ENCODE measurements at regions not wholly inside any gene's neighbourhood (a gene's known extent, or its start where the extent isn't known, plus 50 kb on each side); places are given as distances from the start of the nearest gene placed in this dataset.

DNA sequence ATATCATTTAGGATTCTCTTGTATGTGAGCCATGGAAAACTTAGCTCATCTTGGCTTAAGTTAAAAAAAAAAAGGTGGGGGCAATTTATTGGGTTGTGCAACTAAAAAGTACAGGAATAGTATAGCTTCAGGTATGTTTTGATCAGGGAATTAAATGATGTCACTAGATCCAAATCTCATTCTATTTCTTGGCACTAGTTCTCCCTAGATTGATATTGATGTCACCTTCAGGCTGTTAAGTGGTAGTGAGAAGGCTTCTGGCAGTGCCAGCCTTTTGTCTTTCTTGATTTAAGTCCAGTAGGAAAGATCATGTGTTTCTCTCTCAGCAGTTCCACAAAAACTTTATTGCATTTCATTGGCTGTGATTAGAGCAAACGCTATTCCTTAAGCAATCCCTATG, 65.0 kb upstream of the ZBED5 start:
- no peak for DNase-seq

GRCh38 chr11:10920875-10921274, 63.0 kb upstream of the ZBED5 start:
- no peak for DNase-seq

- no peak for DNase-seq
Measured at GRCh38 chr11:10920205-10920604, 62.4 kb upstream of the ZBED5 start.

- DNase-seq: no peak
Measured at GRCh38 chr11:10918698-10919097, 60.8 kb upstream of the ZBED5 start.

GRCh38 chr11:10918275-10918674, 60.4 kb upstream of the ZBED5 start:
- no peak for DNase-seq

- DNase-seq: no peak
Measured at GRCh38 chr11:10917802-10918201, 59.9 kb upstream of the ZBED5 start.

GRCh38 chr11:10916665-10917064, 58.8 kb upstream of the ZBED5 start:
- DNase-seq: no peak

GRCh38 chr11:10914050-10914449, 56.2 kb upstream of the ZBED5 start:
- DNase-seq: no peak

GRCh38 chr11:10913075-10913474, 55.2 kb upstream of the ZBED5 start:
- DNase-seq: no peak

DNA sequence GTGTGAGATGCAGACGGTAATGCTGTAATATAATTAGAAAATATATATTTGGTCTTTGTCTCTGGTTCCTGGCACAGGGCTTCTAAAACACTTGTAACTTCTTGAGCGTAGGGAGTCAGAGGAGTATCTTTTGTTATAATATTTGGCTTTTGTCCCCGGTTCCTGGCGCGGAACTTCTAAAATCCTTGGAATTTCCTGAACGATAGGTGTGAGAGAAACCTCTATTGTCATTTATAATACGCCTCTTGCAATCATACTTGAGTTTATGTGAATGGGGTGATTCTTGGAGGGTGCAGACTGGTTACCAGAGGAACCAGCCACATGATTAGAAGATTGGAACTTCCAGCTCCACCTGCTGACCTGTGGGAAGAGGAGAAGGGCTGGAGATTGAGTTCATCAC, 54.1 kb upstream of the ZBED5 start:
- no peak for DNase-seq

DNA sequence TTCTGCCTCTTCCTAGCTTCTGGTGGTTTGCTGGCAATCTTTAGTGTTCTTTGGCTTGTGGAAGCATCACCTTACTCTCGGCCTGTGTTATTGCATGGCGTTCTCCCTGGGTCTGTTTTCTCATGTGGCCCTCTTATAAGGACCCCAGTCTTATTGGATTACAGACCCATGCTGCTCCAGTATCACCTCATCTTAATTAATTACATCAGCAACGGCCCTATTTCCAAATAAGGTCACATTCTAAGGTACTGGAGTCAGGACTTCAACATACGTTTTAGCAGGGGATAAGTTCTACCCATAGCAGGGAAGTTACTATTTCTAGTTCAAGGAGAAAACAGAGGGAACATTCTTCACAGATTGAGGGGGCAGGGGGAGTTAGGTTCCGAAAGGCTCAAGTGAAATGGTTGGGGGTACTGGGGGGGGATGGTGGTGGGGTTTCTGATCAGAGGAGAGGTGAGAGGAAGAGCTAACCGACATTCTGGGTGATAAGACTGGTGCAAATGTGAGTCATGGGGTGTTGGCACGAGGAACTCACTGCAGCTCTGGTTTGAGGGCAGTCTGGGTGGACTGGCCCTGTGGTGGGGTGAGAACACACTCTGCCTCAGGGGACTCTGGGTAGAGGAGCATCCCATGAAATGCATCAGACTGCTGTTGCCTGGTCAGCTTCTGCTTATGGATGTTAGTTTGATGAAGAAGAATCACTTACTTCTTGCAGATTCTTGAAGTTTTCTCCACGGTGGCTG, 51.5 kb upstream of the ZBED5 start:
- DNase-seq: no peak

GRCh38 chr11:10908215-10908951, 50.5 kb upstream of the ZBED5 start:
- DNase-seq: no peak
